ENCODE measurements at regions not wholly inside any gene's neighbourhood (a gene's known extent, or its start where the extent isn't known, plus 50 kb on each side); places are given as distances from the start of the nearest gene placed in this dataset.
"Not testable (repeated sequence)": the region's sequence is repeated elsewhere in the genome, so short reads cannot be mapped to it uniquely, and the experiment has no call there.

DNA sequence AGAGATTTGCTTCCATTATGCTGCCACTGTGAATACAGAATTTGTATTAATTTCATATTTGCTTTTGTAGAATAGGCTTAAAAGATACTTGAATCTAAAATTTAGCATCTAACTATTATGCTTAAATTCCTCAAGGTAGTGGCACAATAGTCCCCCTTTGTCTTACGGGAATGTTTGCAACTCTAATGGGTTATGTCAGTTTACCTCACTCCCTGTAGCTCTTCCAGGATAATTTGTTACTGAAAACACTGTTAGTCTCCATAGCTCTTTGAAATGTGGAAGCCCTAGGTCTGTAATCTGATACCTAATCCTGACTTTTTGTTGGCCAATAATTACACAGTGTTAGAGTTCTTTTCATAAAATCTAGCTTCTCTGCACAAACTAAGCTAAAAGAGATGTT lies 433.4 kb downstream of the PYDC2 start:
- no peak for TF ChIP-seq ZFX (IDR thresholded peaks at IDR 0.05)
- TF ChIP-seq, protein P1, sequence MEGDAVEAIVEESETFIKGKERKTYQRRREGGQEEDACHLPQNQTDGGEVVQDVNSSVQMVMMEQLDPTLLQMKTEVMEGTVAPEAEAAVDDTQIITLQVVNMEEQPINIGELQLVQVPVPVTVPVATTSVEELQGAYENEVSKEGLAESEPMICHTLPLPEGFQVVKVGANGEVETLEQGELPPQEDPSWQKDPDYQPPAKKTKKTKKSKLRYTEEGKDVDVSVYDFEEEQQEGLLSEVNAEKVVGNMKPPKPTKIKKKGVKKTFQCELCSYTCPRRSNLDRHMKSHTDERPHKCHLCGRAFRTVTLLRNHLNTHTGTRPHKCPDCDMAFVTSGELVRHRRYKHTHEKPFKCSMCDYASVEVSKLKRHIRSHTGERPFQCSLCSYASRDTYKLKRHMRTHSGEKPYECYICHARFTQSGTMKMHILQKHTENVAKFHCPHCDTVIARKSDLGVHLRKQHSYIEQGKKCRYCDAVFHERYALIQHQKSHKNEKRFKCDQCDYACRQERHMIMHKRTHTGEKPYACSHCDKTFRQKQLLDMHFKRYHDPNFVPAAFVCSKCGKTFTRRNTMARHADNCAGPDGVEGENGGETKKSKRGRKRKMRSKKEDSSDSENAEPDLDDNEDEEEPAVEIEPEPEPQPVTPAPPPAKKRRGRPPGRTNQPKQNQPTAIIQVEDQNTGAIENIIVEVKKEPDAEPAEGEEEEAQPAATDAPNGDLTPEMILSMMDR (conservative IDR thresholded peaks at IDR 0.05) = no peak
- no peak overlapping the region for H3K27ac ChIP-seq

DNA sequence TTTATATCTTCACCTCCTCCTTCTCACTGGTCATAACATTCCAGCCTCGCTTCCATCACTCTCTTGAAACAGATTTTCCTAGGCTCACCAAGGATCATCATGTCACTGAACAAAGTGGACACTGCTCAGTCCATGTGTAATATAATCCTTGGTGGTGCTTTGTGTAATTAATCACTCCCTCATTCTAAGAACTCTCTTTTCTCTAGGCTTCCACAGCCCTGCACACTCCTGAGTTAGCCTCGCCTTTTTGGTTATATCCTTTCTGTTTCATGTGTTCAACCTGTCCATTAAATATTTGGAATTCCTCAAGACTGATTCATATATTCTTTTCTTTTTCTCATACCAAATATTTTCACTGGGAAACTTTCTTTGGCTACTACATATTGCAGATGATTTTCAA lies 440.8 kb downstream of the PYDC2 start:
- H3K27ac ChIP-seq = no peak overlapping the region
- TF ChIP-seq ZFX (IDR thresholded peaks at IDR 0.05) = no peak
- TF ChIP-seq, protein P1 (conservative IDR thresholded peaks at IDR 0.05) = no peak

DNA sequence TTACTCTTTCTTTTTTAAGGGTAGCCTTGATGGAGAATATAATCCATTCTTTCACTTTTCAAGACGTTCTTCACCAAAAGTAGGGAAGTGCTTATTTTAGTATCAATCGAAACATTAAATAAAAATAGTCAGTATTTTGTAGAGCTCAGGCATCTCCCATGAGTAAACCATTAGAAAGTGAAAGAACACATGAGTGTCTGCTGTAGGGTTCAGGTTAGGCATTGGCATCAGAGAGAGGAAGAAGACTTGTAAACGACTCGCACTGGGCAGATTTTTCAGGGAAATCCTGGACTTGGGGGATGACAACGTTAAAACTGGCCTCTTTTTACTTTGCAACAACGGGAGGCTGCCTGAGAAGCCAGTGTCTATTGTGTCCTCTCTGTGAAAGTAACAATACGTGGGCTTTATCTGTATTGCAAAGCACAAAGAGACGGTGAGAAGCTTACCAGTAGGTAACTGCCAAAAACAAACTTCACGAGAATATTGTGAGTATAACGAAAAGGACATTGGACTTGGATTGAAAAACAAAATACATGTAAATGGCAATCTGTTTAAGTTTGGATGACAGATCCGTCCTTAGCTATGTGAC lies 451.7 kb downstream of the PYDC2 start:
- TF ChIP-seq ZFX (IDR thresholded peaks at IDR 0.05) = no peak
- TF ChIP-seq, protein P1 (conservative IDR thresholded peaks at IDR 0.05) = no peak
- no peak overlapping the region for H3K27ac ChIP-seq

DNA sequence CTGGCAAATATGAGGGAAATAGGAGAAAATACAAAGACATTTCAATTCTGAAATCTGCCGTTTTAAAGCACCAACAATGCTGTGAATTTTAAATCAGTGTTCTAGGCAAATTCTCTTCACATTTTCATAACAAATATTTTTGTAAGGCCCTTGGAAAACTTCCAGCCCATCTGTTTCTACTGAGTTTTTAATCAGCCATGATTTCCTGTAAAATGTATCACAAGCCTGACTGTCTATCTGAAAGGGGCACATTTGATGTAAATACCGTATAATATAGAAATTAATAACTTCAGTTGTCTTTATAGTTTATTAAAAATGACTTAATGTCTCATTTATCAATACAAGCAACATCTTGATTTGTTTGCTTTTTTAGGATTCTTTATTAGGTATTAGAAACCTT lies 454.7 kb downstream of the PYDC2 start:
- TF ChIP-seq, protein P1 (conservative IDR thresholded peaks at IDR 0.05) = no peak
- TF ChIP-seq ZFX (IDR thresholded peaks at IDR 0.05) = no peak
- no peak overlapping the region for H3K27ac ChIP-seq

DNA sequence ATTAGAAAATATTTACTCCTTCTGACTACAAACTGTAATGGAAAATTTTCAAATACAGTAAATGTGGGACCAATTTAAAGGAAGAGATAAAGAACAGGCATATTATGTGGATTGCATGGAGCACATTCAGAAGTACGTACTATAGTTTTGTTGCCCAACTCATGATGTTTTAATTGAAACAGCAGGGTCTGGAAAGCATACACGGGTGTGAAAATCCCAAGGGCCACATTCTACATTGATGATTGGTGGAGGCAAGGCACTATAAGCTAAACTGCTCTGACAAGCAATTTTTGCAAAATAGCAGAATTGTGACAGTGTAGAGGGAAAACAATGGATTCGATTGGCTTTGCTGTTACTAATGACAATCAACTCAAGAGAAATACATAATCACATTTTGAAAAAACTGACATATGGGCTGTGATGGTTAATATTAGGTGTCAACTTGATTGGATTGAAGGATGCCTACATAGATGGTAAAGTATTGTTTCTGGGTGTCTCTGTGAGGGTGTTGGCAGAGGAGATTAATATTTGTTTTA lies 458.6 kb downstream of the PYDC2 start:
- H3K27ac ChIP-seq = no peak overlapping the region
- TF ChIP-seq, protein P1 (conservative IDR thresholded peaks at IDR 0.05) = no peak
- TF ChIP-seq ZFX (IDR thresholded peaks at IDR 0.05) = no peak

DNA sequence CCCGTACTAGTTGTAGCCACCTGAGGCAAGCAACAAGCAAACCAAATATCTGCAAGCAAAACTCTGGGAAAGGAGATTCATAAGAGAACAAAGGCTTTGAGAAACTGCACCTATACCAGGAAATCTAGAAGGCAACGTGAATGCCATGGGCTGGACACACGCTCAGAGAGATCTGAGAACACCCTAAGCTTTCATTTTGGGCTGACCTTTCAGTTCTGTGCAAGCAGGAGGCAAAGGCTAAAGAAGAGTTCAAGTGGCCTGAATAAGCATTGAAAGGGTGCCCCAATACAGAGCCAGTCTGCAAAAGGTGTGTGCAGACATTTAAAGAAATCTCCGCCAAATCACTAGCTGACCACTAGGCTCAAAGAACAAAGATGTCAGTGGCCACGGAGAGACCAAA lies 461.6 kb downstream of the PYDC2 start:
- H3K27ac ChIP-seq = no peak overlapping the region

DNA sequence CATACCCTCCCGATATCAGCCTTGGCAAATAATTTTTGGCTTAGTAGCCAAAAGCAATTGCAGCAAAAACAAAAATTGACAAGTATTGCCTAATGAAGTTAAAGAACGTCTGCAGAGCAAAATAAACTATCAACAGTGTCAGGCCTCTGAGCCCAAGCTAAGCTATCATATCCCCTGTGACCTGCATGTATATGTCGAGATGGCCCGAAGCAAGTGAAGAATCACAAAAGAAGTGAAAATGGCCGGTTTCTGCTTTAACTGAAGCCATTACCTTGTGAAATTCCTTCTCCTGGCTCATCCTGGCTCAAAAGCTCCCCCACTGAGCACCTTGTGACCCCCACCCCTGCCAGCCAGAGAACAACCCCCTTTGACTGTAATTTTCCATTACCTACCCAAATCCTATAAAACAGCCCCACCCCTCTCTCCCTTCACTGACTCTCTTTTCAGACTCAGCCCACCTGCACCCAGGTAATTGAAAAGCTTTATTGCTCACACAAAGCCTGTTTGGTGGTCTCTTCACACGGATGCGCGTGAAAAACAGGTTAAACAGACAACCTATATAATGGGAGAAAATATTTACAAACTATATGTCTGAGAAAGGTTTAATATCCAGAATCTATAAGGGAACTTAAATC lies 466.3 kb downstream of the PYDC2 start:
- not testable (repeated sequence) for H3K27ac ChIP-seq

More for the DNA sequence above, 461.6 kb downstream of the PYDC2 start:
- no peak for TF ChIP-seq ZFX (IDR thresholded peaks at IDR 0.05)
- TF ChIP-seq, protein P1 (conservative IDR thresholded peaks at IDR 0.05) = no peak

DNA sequence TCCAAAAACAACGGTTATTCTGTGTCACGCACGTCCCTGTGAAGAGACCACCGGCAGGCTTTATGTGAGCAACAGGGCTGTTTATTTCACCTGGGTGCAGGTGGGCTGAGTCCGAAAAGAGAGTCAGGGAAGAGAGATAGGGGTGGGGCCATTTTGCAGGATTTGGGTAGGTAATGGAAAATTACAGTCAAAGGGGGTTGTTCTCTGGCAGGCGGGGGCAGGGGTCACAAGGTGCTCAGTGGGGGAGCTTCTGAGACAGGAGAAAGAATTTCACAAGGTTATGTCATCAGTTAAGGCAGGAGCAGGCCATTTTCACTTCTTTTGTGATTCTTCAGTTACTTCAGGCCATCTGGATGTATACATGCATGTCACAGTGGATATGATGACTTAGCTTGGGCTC lies 467.0 kb downstream of the PYDC2 start:
- not testable (repeated sequence) for H3K27ac ChIP-seq
